ENCODE measurements at regions not wholly inside any gene's neighbourhood (a gene's known extent, or its start where the extent isn't known, plus 50 kb on each side); places are given as distances from the start of the nearest gene placed in this dataset.

- TF ChIP-seq SP1 (IDR thresholded peaks at IDR 0.05) (no peak), SUZ12 (IDR thresholded peaks at IDR 0.05) (no peak), ZNF384 (IDR thresholded peaks at IDR 0.05) (no peak)
These were observed 533.8 kb upstream of the CDH5 start for GRCh38 chr16:65832679-65833078.

Measured in HEK293T (cell line).